H1 (cell line): ENCODE measurements at regions not wholly inside any gene's neighbourhood (a gene's known extent, or its start where the extent isn't known, plus 50 kb on each side); places are given as distances from the start of the nearest gene placed in this dataset.

ENCODE experiments used
- CTCF ChIA-PET: fragments of 300-600 bp; sonication (Branson Sonifier 250); formaldehyde crosslinking; loops from one replicate; lab custom pipeline; 2021; ENCODE audit not compliant: partially characterized antibody; lab: Charles Lee
- POLR2A ChIA-PET: fragments of 300-600 bp; sonication (Branson Sonifier 250); formaldehyde crosslinking; loops from one replicate; lab custom pipeline; 2021; ENCODE audit warnings: inconsistent platforms; ENCODE audit not compliant: partially characterized antibody; lab: Charles Lee
- DNase-seq, 2 experiments: peaks; one replicate each; pipeline versions ENCODE4 v3.0.0 to v3.0.0-alpha.2; 2010 to 2022; ENCODE audit warnings: low spot score in 2 of 2, low read depth in 1 of 2, mixed read lengths in 1 of 2
- FAIRE-seq: peaks from 2 replicates; lab custom pipeline; 2011; peaks lifted over from hg19 to GRCh38; lab: Jason Lieb, UNC
- H2AFZ ChIP-seq: 2 replicates; pipeline ENCODE4 v1.8.1; 2012; ENCODE audit warnings: low read length, inconsistent platforms
- H2AK5ac ChIP-seq: 2 replicates; pipeline ENCODE4 v1.6.1; 2013; ENCODE audit warnings: low read depth, low read length
- H2BK120ac ChIP-seq: replicated peaks from 2 replicates; pipeline ENCODE3; 2013; ENCODE audit warnings: low read depth, low read length, inconsistent platforms
- H2BK12ac ChIP-seq: 2 replicates; pipeline ENCODE4 v1.6.1; 2013; ENCODE audit warnings: low read depth, low read length
- H2BK15ac ChIP-seq: 2 replicates; pipeline ENCODE4 v1.6.1; 2013; ENCODE audit warnings: low read length
- H2BK20ac ChIP-seq: 2 replicates; pipeline ENCODE4 v1.6.1; 2013; ENCODE audit warnings: low read length
- H2BK5ac ChIP-seq: 2 replicates; pipeline ENCODE4 v1.6.1; 2013; ENCODE audit warnings: low read depth, low read length
- H3K14ac ChIP-seq: 2 replicates; pipeline ENCODE4 v1.6.1; 2013; ENCODE audit warnings: inconsistent platforms; ENCODE audit not compliant: insufficient read length
- H3K18ac ChIP-seq: 2 replicates; pipeline ENCODE4 v1.6.1; 2013; ENCODE audit warnings: low read length; ENCODE audit errors: extremely low read depth
- H3K23ac ChIP-seq: 2 replicates; pipeline ENCODE4 v1.6.1; 2013; ENCODE audit warnings: inconsistent platforms; ENCODE audit not compliant: insufficient read length
- H3K23me2 ChIP-seq: 2 replicates; pipeline ENCODE4 v1.6.1; 2013; ENCODE audit warnings: low read depth, low read length
- H3K27ac ChIP-seq: 2 replicates; pipeline ENCODE4 v1.6.1; 2011; ENCODE audit warnings: low read depth, low read length, inconsistent platforms
- H3K27me3 ChIP-seq, 4 experiments: replicated peaks in 1 of 4; 1 replicate in 1 of 4; 2 replicates in 3 of 4; pipeline versions ENCODE4 v1.6.1 to v1.8.1; 2011 to 2013; ENCODE audit warnings: low read length in 3 of 4, mild to moderate bottlenecking in 3 of 4, inconsistent platforms in 2 of 4, mixed read lengths in 2 of 4, moderate library complexity in 1 of 4; ENCODE audit not compliant: control insufficient read depth in 3 of 4, insufficient read depth in 3 of 4; ENCODE audit errors: extremely low read depth in 1 of 4
- H3K36me3 ChIP-seq, 4 experiments: 2 replicates each; pipeline versions ENCODE4 v1.6.1 to v1.8.1; 2011 to 2013; ENCODE audit warnings: mild to moderate bottlenecking in 4 of 4, low read length in 3 of 4, moderate library complexity in 2 of 4, control low read depth in 1 of 4, inconsistent platforms in 1 of 4; ENCODE audit not compliant: insufficient read depth in 4 of 4, control insufficient read depth in 2 of 4
- H3K4ac ChIP-seq: replicated peaks from 2 replicates; pipeline ENCODE3; 2013; ENCODE audit warnings: low read length, low read depth, mixed read lengths, inconsistent platforms; ENCODE audit not compliant: insufficient read length
- H3K4me1 ChIP-seq, 4 experiments: replicated peaks in 1 of 4; 1 replicate in 1 of 4; 2 replicates in 3 of 4; pipeline versions ENCODE4 v1.6.1 to v1.8.1; 2011 to 2013; ENCODE audit warnings: low read length in 3 of 4, inconsistent platforms in 2 of 4, mixed read lengths in 1 of 4; ENCODE audit not compliant: insufficient read depth in 4 of 4, control insufficient read depth in 3 of 4
- H3K4me2 ChIP-seq, 2 experiments: 2 replicates each; pipeline versions ENCODE4 v1.6.1 to v1.8.1; 2011 to 2013; ENCODE audit warnings: low read depth in 2 of 2, low read length in 2 of 2, control low read depth in 1 of 2, inconsistent platforms in 1 of 2, mild to moderate bottlenecking in 1 of 2; ENCODE audit not compliant: insufficient read depth in 1 of 2
- H3K4me3 ChIP-seq, 4 experiments: fragments of 200-600, 300-600 bp in 1 of 4; sonication (generic), shearing (Covaris generic), sonication (Bioruptor Twin) in 1 of 4; 2 replicates each; pipeline versions ENCODE4 v1.5.1 to v1.8.1; 2011 to 2016; ENCODE audit warnings: low read length in 4 of 4, low read depth in 3 of 4, control low read depth in 2 of 4, inconsistent platforms in 2 of 4, mild to moderate bottlenecking in 2 of 4, mixed read lengths in 1 of 4, moderate library complexity in 1 of 4; ENCODE audit not compliant: insufficient read depth in 2 of 4; ENCODE audit errors: extremely low read depth in 1 of 4
- H3K56ac ChIP-seq: replicated peaks from 2 replicates; pipeline ENCODE3; 2013; ENCODE audit warnings: low read depth, mild to moderate bottlenecking, mixed read lengths, low read length, inconsistent platforms; ENCODE audit not compliant: insufficient read length
- H3K79me1 ChIP-seq: 2 replicates; pipeline ENCODE4 v1.6.1; 2013; ENCODE audit warnings: low read depth, low read length, control low read depth
- H3K79me2 ChIP-seq, 2 experiments: 2 replicates each; pipeline versions ENCODE4 v1.6.1 to v1.8.1; 2012 to 2013; ENCODE audit warnings: low read length in 2 of 2, mild to moderate bottlenecking in 2 of 2, inconsistent platforms in 1 of 2; ENCODE audit not compliant: insufficient read depth in 2 of 2, control insufficient read depth in 1 of 2
- H3K9ac ChIP-seq, 4 experiments: replicated peaks in 1 of 4; 1 replicate in 1 of 4; 2 replicates in 3 of 4; pipeline versions ENCODE4 v1.6.1 to v1.8.1; 2011 to 2013; ENCODE audit warnings: low read depth in 3 of 4, low read length in 3 of 4, control low read depth in 2 of 4, mild to moderate bottlenecking in 2 of 4, moderate library complexity in 2 of 4, inconsistent platforms in 1 of 4; ENCODE audit errors: extremely low read depth in 1 of 4
- H3K9me3 ChIP-seq, 2 experiments: 2 replicates each; pipeline versions ENCODE4 v1.6.1 to v1.8.1; 2012 to 2013; ENCODE audit warnings: mild to moderate bottlenecking in 2 of 2, moderate library complexity in 2 of 2, control low read depth in 1 of 2, inconsistent platforms in 1 of 2, low read depth in 1 of 2, low read length in 1 of 2, mixed read lengths in 1 of 2; ENCODE audit not compliant: insufficient read depth in 2 of 2
- H4K20me1 ChIP-seq, 2 experiments: replicated peaks in 1 of 2; 2 replicates each; pipeline versions ENCODE3 to v1.8.1; 2011 to 2013; ENCODE audit warnings: inconsistent platforms in 2 of 2, low read length in 2 of 2, mild to moderate bottlenecking in 1 of 2; ENCODE audit not compliant: insufficient read depth in 2 of 2, control insufficient read depth in 1 of 2
- H4K5ac ChIP-seq: 2 replicates; pipeline ENCODE4 v1.6.1; 2013; ENCODE audit warnings: low read length, low read depth, mixed read lengths, inconsistent platforms; ENCODE audit not compliant: insufficient read length
- H4K8ac ChIP-seq: 2 replicates; pipeline ENCODE4 v1.8.0; 2013; ENCODE audit warnings: mild to moderate bottlenecking, moderate library complexity, low read length, inconsistent platforms; ENCODE audit not compliant: insufficient read depth; ENCODE audit errors: extremely low read depth
- H4K91ac ChIP-seq: replicated peaks from 2 replicates; pipeline ENCODE3; 2013; ENCODE audit warnings: low read length, mixed read lengths, inconsistent platforms; ENCODE audit not compliant: insufficient read length
- CTBP2 ChIP-seq: IDR thresholded peaks from 2 replicates; pipeline ENCODE4 v1.7.0; 2011; ENCODE audit warnings: borderline replicate concordance, mild to moderate bottlenecking, moderate library complexity, mixed read lengths, low read length; ENCODE audit not compliant: insufficient read depth, insufficient read length
- POLR2A ChIP-seq, 2 experiments: IDR thresholded peaks; 1 replicate in 1 of 2; 2 replicates in 1 of 2; pipeline ENCODE4 v1.6.1; 2011; ENCODE audit warnings: low read depth in 2 of 2, low read length in 2 of 2, mild to moderate bottlenecking in 2 of 2; ENCODE audit errors: control extremely low read depth in 1 of 2
- RFX5 ChIP-seq: IDR thresholded peaks from 2 replicates; pipeline ENCODE4 v1.6.1; 2011; ENCODE audit warnings: low read depth, low read length, improper control_type of control experiment, borderline replicate concordance
- TAF1 ChIP-seq: IDR thresholded peaks from 2 replicates; pipeline ENCODE4 v1.6.1; 2011; ENCODE audit warnings: mild to moderate bottlenecking, low read depth, low read length
- WGBS, 2 experiments: shearing (Covaris generic) in 1 of 2; methylation state at CpG; one replicate each; pipeline versions ENCODE4 v1.1.6 to v1.1.7; 2013 to 2015; ENCODE audit warnings: low lambda C conversion rate in 2 of 2, mixed read lengths in 2 of 2, inconsistent platforms in 1 of 2, low coverage in 1 of 2, missing lambda C conversion rate in 1 of 2; ENCODE audit not compliant: insufficient replicate concordance in 2 of 2, insufficient coverage in 1 of 2, insufficient read length in 1 of 2; ENCODE audit errors: extremely low coverage in 1 of 2, missing lambda C conversion rate in 1 of 2; 5-methylcytosine and 5-hydroxymethylcytosine counted together

GRCh38 chr4:188735082-188735481 is 595.8 kb downstream of the TRIML1 start:
- WGBS, 2 experiments, result 96% methylated on average over 10 of the region's 15 CpGs; no CpG with 5 or more reads in 1 of the 2 experiments
- Histone ChIP-seq H3K23ac (no peak overlapping the region), H3K79me1 (no peaks in the 10 kb centered on the region), H4K8ac (no peak overlapping the region), H3K4me3 (no peak overlapping the region), H3K23me2 (no peaks in the 10 kb centered on the region), H3K9me3 (peaks cover 0 to 4% of the 10 kb centered on the region in 2 experiments; a peak in 2 of 4 replicates), H2BK12ac (no peak overlapping the region), H2AFZ (no peak overlapping the region), H4K20me1 (no peaks in the 10 kb centered on the region), H3K79me2 (no peaks in the 10 kb centered on the region), H3K27ac (no peak overlapping the region), H3K4me2 (no peak overlapping the region), H4K91ac (no peak overlapping the region)
- no peak for FAIRE-seq
- no peak for TF ChIP-seq POLR2A (IDR thresholded peaks at IDR 0.05; ENCODE audit: control extremely low read depth in 1 of 2, low read depth in 2 of 2, low read length in 2 of 2)
- TF ChIP-seq CTBP2, result no peak
- no peak for TF ChIP-seq RFX5
- no peak for TF ChIP-seq TAF1
- TF ChIP-seq, all 59 proteins: peak for 0
- Histone ChIP-seq H2BK5ac (no peak overlapping the region), H4K5ac (no peak overlapping the region), H3K4ac (no peak overlapping the region), H2AK5ac (no peak overlapping the region), H2BK15ac (no peak overlapping the region), H2BK120ac (no peak overlapping the region), H3K36me3 (no peaks in the 10 kb centered on the region), H3K27me3 (no peaks in the 10 kb centered on the region), H3K18ac (no peak overlapping the region), H3K4me1 (no peaks in the 10 kb centered on the region), H2BK20ac (no peak overlapping the region), H3K14ac (no peak overlapping the region), H3K9ac (no peak overlapping the region), H3K56ac (no peak overlapping the region)
- POLR2A ChIA-PET, result no interaction called here
- CTCF ChIA-PET, result interaction anchor here (0.7 to 1.3 kb wide), 3 partner anchors 48 to 466 kb away, joined by 3 read pairs; no protein-coding TSS in a partner anchor
- DNase-seq, result no peak
